Skeletal muscle satellite cell (primary cell): ENCODE measurements at regions not wholly inside any gene's neighbourhood (a gene's known extent, or its start where the extent isn't known, plus 50 kb on each side); places are given as distances from the start of the nearest gene placed in this dataset. TPM values are rescaled to one million over a fixed set of nuclear protein-coding genes. Genes with fewer than 3 reads are reported as not detected.

ENCODE experiments used
- H3K27me3 ChIP-seq: 2 replicates; pipeline ENCODE4 v1.7.0; 2013; ENCODE audit warnings: low read length; ENCODE audit not compliant: control insufficient read depth, insufficient read depth
- H3K36me3 ChIP-seq: 2 replicates; pipeline ENCODE4 v1.7.0; 2013; ENCODE audit warnings: mild to moderate bottlenecking, control low read depth, low read length; ENCODE audit not compliant: insufficient read depth
- H3K4me1 ChIP-seq: 2 replicates; pipeline ENCODE4 v1.7.0; 2013; ENCODE audit warnings: low read length; ENCODE audit not compliant: control insufficient read depth, insufficient read depth
- H3K4me2 ChIP-seq: 2 replicates; pipeline ENCODE4 v1.7.0; 2013; ENCODE audit warnings: mild to moderate bottlenecking, low read length
- H3K4me3 ChIP-seq: 2 replicates; pipeline ENCODE4 v1.7.0; 2013; ENCODE audit warnings: low read length
- H3K9ac ChIP-seq: 2 replicates; pipeline ENCODE4 v1.7.0; 2013; ENCODE audit warnings: mild to moderate bottlenecking, low read depth, low read length, moderate library complexity
- H3K9me3 ChIP-seq: replicated peaks from 2 replicates; pipeline ENCODE4 v1.7.0; 2013; ENCODE audit warnings: mild to moderate bottlenecking, control low read depth, low read length
- small RNA-seq: library from RNA; depleted of rRNA; stranded (forward); fragments of <200 nt; gene quantifications from one replicate; pipeline ENCODE3, GENCODE V24; 2012

DNA sequence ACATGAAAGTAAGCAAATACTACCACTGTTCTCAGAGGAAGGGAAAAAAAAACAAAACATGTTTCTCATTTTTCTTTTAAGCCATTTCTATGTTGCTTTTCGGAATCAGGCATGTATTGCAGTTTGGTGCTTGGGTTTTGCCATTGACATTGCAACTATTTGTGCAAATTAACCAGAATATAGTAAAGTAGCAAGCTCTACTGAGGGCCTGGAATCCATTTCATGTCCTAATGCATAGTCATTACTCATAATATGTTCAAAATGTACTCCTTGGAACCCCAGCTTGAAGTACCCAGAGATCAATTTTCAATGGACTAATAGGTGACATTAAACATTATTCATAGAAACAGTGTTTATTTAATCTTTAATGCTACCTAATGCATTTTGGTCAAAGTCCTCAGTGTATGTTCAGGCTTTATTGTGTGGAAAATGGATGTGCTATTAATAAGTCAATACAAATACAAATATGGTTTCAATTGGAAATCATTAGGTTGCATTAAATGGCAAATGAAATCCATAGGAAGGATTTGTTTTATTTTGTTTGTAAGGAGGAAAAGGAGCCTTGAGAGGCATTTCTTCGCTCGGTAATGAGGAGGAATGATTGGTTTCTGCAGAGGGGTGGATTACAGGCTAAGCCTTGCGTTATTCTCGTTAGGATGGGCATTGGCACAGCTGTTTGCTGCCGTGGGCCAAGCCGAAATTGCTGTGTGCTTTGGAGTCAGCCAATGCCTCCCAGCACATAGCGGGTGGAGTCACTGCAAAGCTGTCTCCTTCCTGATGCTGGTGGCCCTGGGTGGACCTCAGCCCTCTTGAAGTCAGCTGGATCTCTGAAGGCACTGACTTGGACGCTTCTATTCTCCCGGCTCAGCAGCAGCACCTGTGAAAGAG, 56.4 kb downstream of the MYCN start:
- Histone ChIP-seq H3K9ac (no peak overlapping the region), H3K4me1 (no peaks in the 10 kb centered on the region), H3K4me3 (no peak overlapping the region), H3K36me3 (no peaks in the 10 kb centered on the region), H3K27me3 (no peaks in the 10 kb centered on the region), H3K9me3 (no peaks in the 10 kb centered on the region), H3K4me2 (no peak overlapping the region)

Small RNA genes in the stretch of these regions (small RNA-seq; reads per million reads assigned to genes)
- not detected for gene AC174048.1
- gene RF00561: not detected
